Tibial nerve (tissue), 4 donors: ENCODE measurements at regions not wholly inside any gene's neighbourhood (a gene's known extent, or its start where the extent isn't known, plus 50 kb on each side); places are given as distances from the start of the nearest gene placed in this dataset.

Source experiments
- DNase-seq, 2 donors: peaks; one replicate each; pipeline ENCODE4 v3.0.0-alpha.2; 2019; ENCODE audit warnings: low spot score in 2 of 2
- H3K27ac ChIP-seq, 4 donors: fragments of 200-600 bp; sonication (generic) in 3 of 4; one replicate each; pipeline ENCODE4 v1.5.1; 2017 to 2019; ENCODE audit warnings: mild to moderate bottlenecking in 1 of 4
- H3K27me3 ChIP-seq, 2 donors: fragments of 200-600 bp; sonication (generic) in 1 of 2; one replicate each; pipeline versions ENCODE4 v1.5.1 to v1.6.0; 2017 to 2019
- H3K36me3 ChIP-seq, 3 donors: fragments of 200-600 bp; sonication (generic); one replicate each; pipeline ENCODE4 v1.5.1; 2018 to 2019
- H3K4me1 ChIP-seq, 4 donors: fragments of 200-600 bp; sonication (generic) in 3 of 4; one replicate each; pipeline ENCODE4 v1.5.1; 2017 to 2019
- H3K4me3 ChIP-seq, 4 donors: fragments of 200-600 bp; sonication (generic) in 3 of 4; one replicate each; pipeline ENCODE4 v1.5.1; 2017 to 2019; ENCODE audit warnings: mild to moderate bottlenecking in 1 of 4, moderate library complexity in 1 of 4
- H3K9me3 ChIP-seq, 4 donors: fragments of 200-600 bp; sonication (generic) in 3 of 4; one replicate each; pipeline ENCODE4 v1.5.1; 2017 to 2019
- EP300 ChIP-seq, 2 donors: sonication (generic); formaldehyde crosslinking; IDR thresholded peaks; one replicate each; pipeline ENCODE4 v1.6.1; 2017; ENCODE audit warnings: antibody characterized with exemption in 2 of 2, mild to moderate bottlenecking in 1 of 2
- POLR2A ChIP-seq, 2 donors: fragments of 450-650 bp; IDR thresholded peaks; one replicate each; pipeline ENCODE4 v1.6.1; 2017; ENCODE audit warnings: antibody characterized with exemption in 2 of 2, mild to moderate bottlenecking in 2 of 2, moderate library complexity in 2 of 2
- WGBS, 2 donors: methylation state at CpG; one replicate each; pipeline ENCODE4 v1.1.5; 2018; 5-methylcytosine and 5-hydroxymethylcytosine counted together
- TF ChIP-seq, protein P1 (sequence below), 5 experiments: fragments of 200-600 bp in 3 of 5; fragments of 450-650 bp in 2 of 5; sonication (generic) in 3 of 5; IDR thresholded peaks; one replicate each; pipeline ENCODE4 v1.5.1; 2016 to 2019; ENCODE audit warnings: antibody characterized with exemption in 5 of 5, mild to moderate bottlenecking in 3 of 5, moderate library complexity in 2 of 5

GRCh38 chr17:11086646-11087340 lies 154.2 kb upstream of the SHISA6 start:
- H3K36me3 ChIP-seq, result no peaks in the 10 kb centered on the region
- H3K4me1 ChIP-seq, result no peaks in the 10 kb centered on the region
- H3K27me3 ChIP-seq, result no peaks in the 10 kb centered on the region
- no peak for DNase-seq
- H3K27ac ChIP-seq, result no peak overlapping the region
- H3K4me3 ChIP-seq, result no peak overlapping the region
- TF ChIP-seq EP300 (IDR thresholded peaks at IDR 0.05) (no peak), POLR2A (IDR thresholded peaks at IDR 0.05) (no peak)
- TF ChIP-seq, protein P1, sequence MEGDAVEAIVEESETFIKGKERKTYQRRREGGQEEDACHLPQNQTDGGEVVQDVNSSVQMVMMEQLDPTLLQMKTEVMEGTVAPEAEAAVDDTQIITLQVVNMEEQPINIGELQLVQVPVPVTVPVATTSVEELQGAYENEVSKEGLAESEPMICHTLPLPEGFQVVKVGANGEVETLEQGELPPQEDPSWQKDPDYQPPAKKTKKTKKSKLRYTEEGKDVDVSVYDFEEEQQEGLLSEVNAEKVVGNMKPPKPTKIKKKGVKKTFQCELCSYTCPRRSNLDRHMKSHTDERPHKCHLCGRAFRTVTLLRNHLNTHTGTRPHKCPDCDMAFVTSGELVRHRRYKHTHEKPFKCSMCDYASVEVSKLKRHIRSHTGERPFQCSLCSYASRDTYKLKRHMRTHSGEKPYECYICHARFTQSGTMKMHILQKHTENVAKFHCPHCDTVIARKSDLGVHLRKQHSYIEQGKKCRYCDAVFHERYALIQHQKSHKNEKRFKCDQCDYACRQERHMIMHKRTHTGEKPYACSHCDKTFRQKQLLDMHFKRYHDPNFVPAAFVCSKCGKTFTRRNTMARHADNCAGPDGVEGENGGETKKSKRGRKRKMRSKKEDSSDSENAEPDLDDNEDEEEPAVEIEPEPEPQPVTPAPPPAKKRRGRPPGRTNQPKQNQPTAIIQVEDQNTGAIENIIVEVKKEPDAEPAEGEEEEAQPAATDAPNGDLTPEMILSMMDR (IDR thresholded peaks at IDR 0.05), result no peak
- no peaks in the 10 kb centered on the region for H3K9me3 ChIP-seq
- 55 to 57% methylated on average over 8 of the region's 8 CpGs for WGBS, 2 donors

- H3K4me1 ChIP-seq, result no peaks in the 10 kb centered on the region
- TF ChIP-seq EP300 (IDR thresholded peaks at IDR 0.05) (no peak), POLR2A (IDR thresholded peaks at IDR 0.05) (no peak)
- TF ChIP-seq, protein P1 (IDR thresholded peaks at IDR 0.05), result no peak
- no peaks in the 10 kb centered on the region for H3K36me3 ChIP-seq
- no peak for DNase-seq
- no peak overlapping the region for H3K4me3 ChIP-seq
- no peak overlapping the region for H3K27ac ChIP-seq
- no peaks in the 10 kb centered on the region for H3K27me3 ChIP-seq
- H3K9me3 ChIP-seq, result no peaks in the 10 kb centered on the region
Measured at GRCh38 chr17:11082559-11082958, 158.5 kb upstream of the SHISA6 start.

DNA sequence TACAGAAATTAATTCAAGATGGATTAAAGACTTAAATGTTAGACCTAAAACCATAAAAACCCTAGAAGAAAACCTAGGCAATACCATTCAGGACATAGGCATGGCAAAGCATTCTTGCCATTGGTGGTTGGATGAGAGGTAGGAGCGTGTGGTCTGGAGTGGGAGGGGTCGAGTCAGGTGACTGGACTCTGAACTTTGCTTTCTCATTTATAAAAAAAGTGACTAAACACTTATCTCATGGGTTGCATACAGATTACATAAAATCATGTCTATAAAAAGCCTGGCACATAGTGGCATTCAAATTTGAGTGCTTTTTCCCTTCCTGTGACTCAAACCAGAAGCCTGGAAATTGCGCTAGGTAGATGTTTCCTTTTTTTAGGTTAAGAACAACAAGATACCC lies 159.7 kb upstream of the SHISA6 start:
- TF ChIP-seq POLR2A (IDR thresholded peaks at IDR 0.05) (no peak), EP300 (IDR thresholded peaks at IDR 0.05) (no peak)
- no peaks in the 10 kb centered on the region for H3K4me1 ChIP-seq
- H3K27me3 ChIP-seq, result no peaks in the 10 kb centered on the region
- no peak overlapping the region for H3K4me3 ChIP-seq
- no peaks in the 10 kb centered on the region for H3K9me3 ChIP-seq
- no peak overlapping the region for H3K27ac ChIP-seq
- no peak for DNase-seq
- WGBS, 2 donors, result 77 to 80% methylated on average over 3 of the region's 3 CpGs
- no peaks in the 10 kb centered on the region for H3K36me3 ChIP-seq

GRCh38 chr17:11077673-11078072 lies 163.3 kb upstream of the SHISA6 start:
- DNase-seq, result no peak
- Histone ChIP-seq H3K4me1 (no peaks in the 10 kb centered on the region), H3K9me3 (no peaks in the 10 kb centered on the region), H3K36me3 (no peaks in the 10 kb centered on the region), H3K4me3 (no peak overlapping the region), H3K27ac (no peak overlapping the region), H3K27me3 (no peaks in the 10 kb centered on the region)
- WGBS, 2 donors, result 93 to 95% methylated on average over 1 of the region's 1 CpG
- TF ChIP-seq, protein P1 (IDR thresholded peaks at IDR 0.05), result no peak
- no peak for TF ChIP-seq EP300 (IDR thresholded peaks at IDR 0.05)
- TF ChIP-seq POLR2A (IDR thresholded peaks at IDR 0.05), result no peak

GRCh38 chr17:11074451-11074850 lies 166.6 kb upstream of the SHISA6 start:
- Histone ChIP-seq H3K27me3 (no peaks in the 10 kb centered on the region), H3K27ac (no peak overlapping the region), H3K36me3 (no peaks in the 10 kb centered on the region), H3K9me3 (peaks cover 0 to 20% (median 0%) of the 10 kb centered on the region in 4 donors), H3K4me3 (no peak overlapping the region), H3K4me1 (no peaks in the 10 kb centered on the region)
- 36 to 48% methylated on average over 2 of the region's 2 CpGs for WGBS, 2 donors
- DNase-seq, result no peak
- TF ChIP-seq EP300 (IDR thresholded peaks at IDR 0.05), result no peak
- TF ChIP-seq, protein P1 (IDR thresholded peaks at IDR 0.05), result no peak
- no peak for TF ChIP-seq POLR2A (IDR thresholded peaks at IDR 0.05)

- H3K27me3 ChIP-seq, result no peaks in the 10 kb centered on the region
- TF ChIP-seq, protein P1 (IDR thresholded peaks at IDR 0.05), result no peak
- TF ChIP-seq EP300 (IDR thresholded peaks at IDR 0.05) (no peak), POLR2A (IDR thresholded peaks at IDR 0.05) (no peak)
- DNase-seq, result no peak
Measured at GRCh38 chr17:11056926-11057325, 184.1 kb upstream of the SHISA6 start.

More at GRCh38 chr17:11056926-11057325, 184.1 kb upstream of the SHISA6 start:
- Histone ChIP-seq H3K9me3 (peaks cover 0 to 9% (median 0%) of the 10 kb centered on the region in 4 donors), H3K27ac (no peak overlapping the region), H3K4me1 (no peaks in the 10 kb centered on the region), H3K36me3 (no peaks in the 10 kb centered on the region), H3K4me3 (no peak overlapping the region)
